ENCODE measurements at regions not wholly inside any gene's neighbourhood (a gene's known extent, or its start where the extent isn't known, plus 50 kb on each side); places are given as distances from the start of the nearest gene placed in this dataset.

DNA sequence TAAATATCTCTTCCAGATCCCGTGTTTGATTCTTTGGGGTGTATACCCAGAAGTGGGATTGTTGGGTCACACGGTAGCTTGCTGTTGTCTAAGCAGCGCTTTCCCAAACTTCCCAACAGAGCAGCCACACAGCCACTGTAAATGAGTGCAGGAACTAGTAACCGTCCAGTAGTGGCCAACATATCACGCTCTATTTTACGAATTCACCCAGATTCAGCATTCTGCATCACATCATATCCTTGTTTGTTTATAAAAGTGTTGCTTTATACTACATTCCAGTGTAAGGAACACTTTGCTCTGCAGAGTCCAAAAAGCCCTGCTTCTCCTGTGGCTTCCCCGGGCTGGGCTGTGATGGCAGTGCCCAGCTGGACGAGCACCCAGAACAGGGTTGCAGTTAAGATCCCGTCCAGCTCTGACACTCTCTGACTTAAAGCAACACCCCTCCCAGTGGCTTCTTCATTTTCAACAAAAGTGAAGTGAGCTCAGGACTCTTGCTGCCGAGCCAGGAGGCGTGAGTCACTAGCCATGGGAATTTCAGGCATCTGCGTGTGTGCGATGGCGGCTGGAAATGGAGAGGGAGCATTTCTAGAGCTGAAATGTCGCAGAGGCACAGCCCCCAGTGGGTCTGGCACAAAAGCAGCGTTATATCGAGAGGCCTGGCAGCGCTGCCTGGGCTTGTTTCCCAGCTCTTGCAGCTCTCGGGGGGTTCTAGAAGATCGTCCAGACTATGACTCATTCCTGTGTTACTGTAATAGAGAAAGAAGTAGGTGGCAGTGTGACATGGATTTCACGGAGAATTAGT lies 216.3 kb upstream of the ECI2 start:
- H3K4me3 ChIP-seq (ENCODE audit: low read depth, low read length) = no peak overlapping the region
- TF ChIP-seq, protein P1, sequence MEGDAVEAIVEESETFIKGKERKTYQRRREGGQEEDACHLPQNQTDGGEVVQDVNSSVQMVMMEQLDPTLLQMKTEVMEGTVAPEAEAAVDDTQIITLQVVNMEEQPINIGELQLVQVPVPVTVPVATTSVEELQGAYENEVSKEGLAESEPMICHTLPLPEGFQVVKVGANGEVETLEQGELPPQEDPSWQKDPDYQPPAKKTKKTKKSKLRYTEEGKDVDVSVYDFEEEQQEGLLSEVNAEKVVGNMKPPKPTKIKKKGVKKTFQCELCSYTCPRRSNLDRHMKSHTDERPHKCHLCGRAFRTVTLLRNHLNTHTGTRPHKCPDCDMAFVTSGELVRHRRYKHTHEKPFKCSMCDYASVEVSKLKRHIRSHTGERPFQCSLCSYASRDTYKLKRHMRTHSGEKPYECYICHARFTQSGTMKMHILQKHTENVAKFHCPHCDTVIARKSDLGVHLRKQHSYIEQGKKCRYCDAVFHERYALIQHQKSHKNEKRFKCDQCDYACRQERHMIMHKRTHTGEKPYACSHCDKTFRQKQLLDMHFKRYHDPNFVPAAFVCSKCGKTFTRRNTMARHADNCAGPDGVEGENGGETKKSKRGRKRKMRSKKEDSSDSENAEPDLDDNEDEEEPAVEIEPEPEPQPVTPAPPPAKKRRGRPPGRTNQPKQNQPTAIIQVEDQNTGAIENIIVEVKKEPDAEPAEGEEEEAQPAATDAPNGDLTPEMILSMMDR (IDR thresholded peaks at IDR 0.05; ENCODE audit: low read depth, low read length, missing control alignments) = no peak
- no peak for DNase-seq (ENCODE audit: low read depth)

DNA sequence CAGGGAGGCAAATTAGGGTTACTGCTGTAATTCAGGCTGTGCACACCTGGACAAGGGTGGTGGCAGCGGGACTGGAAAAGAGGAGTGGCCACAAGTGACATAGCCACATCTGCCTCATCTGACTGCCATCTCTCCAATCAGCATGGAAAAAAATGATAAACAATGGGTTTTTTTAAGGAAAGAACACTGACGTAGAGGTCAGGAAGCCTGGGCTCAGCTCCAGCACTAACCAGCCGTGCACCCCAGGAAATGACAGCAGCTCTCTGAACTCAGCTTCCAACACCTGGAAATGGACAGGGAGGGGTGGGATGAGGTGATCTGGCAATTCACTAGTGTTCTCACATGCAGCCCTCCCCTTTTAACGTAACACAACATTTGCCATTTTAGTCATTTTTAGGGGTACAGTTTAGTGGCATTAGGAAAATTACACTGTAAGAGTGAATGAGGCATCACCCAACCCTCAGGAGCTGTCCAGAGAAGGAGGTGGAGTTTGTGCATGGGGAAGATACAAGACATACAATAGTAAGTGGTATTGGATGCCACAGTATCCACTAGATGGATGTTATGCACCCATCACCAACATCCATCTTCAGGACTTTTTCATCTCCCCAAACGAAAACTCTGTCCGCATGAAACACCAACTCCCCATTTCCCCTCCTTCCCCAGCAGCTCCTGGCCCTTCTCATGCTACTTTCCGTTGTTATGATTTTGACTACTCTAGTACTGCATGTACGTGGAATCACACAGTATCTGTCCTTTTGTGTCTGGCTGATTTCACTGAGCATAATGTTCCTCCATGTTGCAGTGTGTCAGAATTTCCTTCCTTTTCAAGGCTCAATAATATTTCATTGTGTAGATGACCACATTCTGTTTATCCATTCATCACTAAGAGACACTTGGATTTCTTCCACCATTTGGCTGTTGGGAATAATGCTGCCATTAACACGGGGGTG lies 215.5 kb upstream of the ECI2 start:
- H3K4me3 ChIP-seq (ENCODE audit: low read depth, low read length) = no peak overlapping the region
- TF ChIP-seq, protein P1 (IDR thresholded peaks at IDR 0.05; ENCODE audit: low read depth, low read length, missing control alignments) = no peak
- no peak for DNase-seq (ENCODE audit: low read depth)

DNA sequence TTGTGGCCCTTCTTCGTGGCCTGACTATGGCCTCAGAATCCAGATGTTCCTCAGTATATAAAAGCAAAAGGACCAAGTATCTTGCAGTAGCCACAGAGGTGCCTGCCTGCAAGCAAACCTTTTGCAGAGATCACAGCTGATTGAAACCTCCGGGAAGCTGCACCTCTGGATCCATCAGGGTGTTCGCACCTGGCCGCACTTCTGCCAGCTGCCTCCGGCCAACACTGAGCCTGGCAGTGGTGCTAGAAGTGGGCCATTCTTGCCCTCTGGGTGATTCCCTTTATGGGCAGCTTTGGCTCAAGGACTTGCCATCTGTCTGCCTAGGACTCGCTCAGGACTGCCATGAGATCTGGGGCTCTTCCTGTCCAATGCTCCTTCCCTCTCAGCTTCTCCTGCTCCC lies 214.6 kb upstream of the ECI2 start:
- TF ChIP-seq, protein P1 (IDR thresholded peaks at IDR 0.05; ENCODE audit: low read depth, low read length, missing control alignments) = no peak
- no peak for DNase-seq (ENCODE audit: low read depth)
- H3K4me3 ChIP-seq (ENCODE audit: low read depth, low read length) = no peak overlapping the region

DNA sequence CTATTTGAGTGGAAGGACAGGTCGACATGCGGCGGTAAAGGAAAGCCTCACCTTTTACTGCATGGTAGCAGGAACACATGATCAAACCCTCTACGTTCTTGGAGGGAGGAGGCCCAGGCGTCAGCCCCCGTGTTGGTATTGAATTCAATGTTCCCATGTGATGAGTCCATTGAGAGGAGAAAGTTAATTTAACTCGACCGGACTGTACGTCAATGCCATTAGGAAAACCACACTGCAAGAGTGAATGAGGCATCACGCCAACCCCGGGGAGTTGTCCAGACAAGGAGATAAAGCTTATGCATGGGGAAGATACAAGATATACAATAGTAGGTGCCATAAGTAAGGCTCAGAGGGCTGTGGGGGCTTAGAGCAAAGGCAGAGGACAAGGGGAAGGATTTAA lies 213.9 kb upstream of the ECI2 start:
- TF ChIP-seq, protein P1 (IDR thresholded peaks at IDR 0.05; ENCODE audit: low read depth, low read length, missing control alignments) = no peak
- no peak for DNase-seq (ENCODE audit: low read depth)
- no peak overlapping the region for H3K4me3 ChIP-seq (ENCODE audit: low read depth, low read length)

DNA sequence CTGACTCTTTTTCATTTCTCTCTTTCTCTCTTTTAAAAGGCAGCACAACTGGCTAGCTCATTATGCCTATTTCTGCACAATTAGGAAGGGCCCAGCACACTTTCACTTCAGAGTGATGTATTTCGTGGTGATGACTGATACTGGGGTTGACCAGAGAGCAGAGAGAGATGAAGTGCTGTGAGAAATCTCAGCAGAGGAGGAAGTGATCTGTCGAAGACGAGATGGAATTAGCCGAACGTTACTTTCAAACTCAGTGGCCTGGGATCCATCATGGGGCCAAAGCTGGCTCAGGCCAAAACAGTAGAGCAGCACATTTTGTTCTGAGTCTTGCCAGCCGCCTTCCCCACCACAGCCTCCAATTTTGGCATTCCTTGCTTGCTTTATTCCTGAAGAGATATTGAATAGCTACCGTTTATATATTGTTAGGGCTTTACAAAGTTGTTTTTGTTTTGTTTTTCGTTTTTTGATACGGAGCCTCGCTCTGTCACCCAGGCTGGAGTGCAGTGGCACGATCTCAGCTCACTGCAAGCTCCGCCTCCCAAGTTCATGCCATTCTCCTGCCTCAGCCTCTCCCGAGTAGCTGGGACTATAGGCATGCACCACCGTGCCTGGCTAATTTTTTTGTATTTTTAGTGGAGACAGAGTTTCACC lies 213.2 kb upstream of the ECI2 start:
- H3K4me3 ChIP-seq (ENCODE audit: low read depth, low read length) = no peak overlapping the region
- TF ChIP-seq, protein P1 (IDR thresholded peaks at IDR 0.05; ENCODE audit: low read depth, low read length, missing control alignments) = no peak
- DNase-seq (ENCODE audit: low read depth) = peak; percentile 21

DNA sequence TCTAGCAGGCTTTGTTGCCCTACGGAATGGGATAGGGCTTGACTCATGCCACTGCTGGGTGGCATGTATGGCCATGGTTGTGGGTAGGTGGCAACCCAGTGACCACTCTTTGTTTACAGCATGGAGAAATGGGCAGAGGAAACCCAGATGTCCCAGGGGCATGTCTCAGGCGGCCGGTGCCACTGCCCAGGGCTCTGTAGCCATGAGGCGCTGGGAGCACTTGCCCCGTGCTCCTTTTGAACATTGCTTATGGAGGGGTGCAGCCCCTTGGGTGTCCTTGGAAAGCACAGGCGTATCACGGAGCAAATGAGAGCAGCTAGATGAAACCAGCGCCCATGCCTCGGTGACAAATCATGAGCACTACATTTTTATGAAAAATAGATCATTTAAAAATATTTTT lies 212.5 kb upstream of the ECI2 start:
- DNase-seq (ENCODE audit: low read depth) = no peak
- H3K4me3 ChIP-seq (ENCODE audit: low read depth, low read length) = no peak overlapping the region
- TF ChIP-seq, protein P1 (IDR thresholded peaks at IDR 0.05; ENCODE audit: low read depth, low read length, missing control alignments) = no peak
